H1 (cell line): ENCODE measurements at regions not wholly inside any gene's neighbourhood (a gene's known extent, or its start where the extent isn't known, plus 50 kb on each side); places are given as distances from the start of the nearest gene placed in this dataset.

ENCODE experiments used
- BCL11A ChIP-seq, 2 experiments: IDR thresholded peaks; one replicate each; pipeline ENCODE4 v1.6.1; 2011; ENCODE audit warnings: low read depth in 2 of 2, low read length in 2 of 2, mild to moderate bottlenecking in 2 of 2
- CHD1 ChIP-seq: IDR thresholded peaks from 2 replicates; pipeline ENCODE4 v1.6.1; 2012; ENCODE audit warnings: low read depth, low read length, improper control_type of control experiment
- CTBP2 ChIP-seq: IDR thresholded peaks from 2 replicates; pipeline ENCODE4 v1.7.0; 2011; ENCODE audit warnings: borderline replicate concordance, mild to moderate bottlenecking, moderate library complexity, mixed read lengths, low read length; ENCODE audit not compliant: insufficient read depth, insufficient read length
- MAFK ChIP-seq: IDR thresholded peaks from 2 replicates; pipeline ENCODE4 v1.6.1; 2012; ENCODE audit warnings: low read depth, mild to moderate bottlenecking, improper control_type of control experiment, low read length
- SP2 ChIP-seq: IDR thresholded peaks from 2 replicates; pipeline ENCODE4 v1.6.1; 2012; ENCODE audit warnings: mild to moderate bottlenecking, low read length, inconsistent platforms
- TF ChIP-seq, protein P1 (sequence below): fragments of 300-600 bp; sonication (generic); IDR thresholded peaks from 2 replicates; pipeline ENCODE4 v1.7.1; 2012; ENCODE audit warnings: low read length, moderate library complexity, mild to moderate bottlenecking, inconsistent platforms; ENCODE audit not compliant: insufficient replicate concordance

- TF ChIP-seq, protein P1, sequence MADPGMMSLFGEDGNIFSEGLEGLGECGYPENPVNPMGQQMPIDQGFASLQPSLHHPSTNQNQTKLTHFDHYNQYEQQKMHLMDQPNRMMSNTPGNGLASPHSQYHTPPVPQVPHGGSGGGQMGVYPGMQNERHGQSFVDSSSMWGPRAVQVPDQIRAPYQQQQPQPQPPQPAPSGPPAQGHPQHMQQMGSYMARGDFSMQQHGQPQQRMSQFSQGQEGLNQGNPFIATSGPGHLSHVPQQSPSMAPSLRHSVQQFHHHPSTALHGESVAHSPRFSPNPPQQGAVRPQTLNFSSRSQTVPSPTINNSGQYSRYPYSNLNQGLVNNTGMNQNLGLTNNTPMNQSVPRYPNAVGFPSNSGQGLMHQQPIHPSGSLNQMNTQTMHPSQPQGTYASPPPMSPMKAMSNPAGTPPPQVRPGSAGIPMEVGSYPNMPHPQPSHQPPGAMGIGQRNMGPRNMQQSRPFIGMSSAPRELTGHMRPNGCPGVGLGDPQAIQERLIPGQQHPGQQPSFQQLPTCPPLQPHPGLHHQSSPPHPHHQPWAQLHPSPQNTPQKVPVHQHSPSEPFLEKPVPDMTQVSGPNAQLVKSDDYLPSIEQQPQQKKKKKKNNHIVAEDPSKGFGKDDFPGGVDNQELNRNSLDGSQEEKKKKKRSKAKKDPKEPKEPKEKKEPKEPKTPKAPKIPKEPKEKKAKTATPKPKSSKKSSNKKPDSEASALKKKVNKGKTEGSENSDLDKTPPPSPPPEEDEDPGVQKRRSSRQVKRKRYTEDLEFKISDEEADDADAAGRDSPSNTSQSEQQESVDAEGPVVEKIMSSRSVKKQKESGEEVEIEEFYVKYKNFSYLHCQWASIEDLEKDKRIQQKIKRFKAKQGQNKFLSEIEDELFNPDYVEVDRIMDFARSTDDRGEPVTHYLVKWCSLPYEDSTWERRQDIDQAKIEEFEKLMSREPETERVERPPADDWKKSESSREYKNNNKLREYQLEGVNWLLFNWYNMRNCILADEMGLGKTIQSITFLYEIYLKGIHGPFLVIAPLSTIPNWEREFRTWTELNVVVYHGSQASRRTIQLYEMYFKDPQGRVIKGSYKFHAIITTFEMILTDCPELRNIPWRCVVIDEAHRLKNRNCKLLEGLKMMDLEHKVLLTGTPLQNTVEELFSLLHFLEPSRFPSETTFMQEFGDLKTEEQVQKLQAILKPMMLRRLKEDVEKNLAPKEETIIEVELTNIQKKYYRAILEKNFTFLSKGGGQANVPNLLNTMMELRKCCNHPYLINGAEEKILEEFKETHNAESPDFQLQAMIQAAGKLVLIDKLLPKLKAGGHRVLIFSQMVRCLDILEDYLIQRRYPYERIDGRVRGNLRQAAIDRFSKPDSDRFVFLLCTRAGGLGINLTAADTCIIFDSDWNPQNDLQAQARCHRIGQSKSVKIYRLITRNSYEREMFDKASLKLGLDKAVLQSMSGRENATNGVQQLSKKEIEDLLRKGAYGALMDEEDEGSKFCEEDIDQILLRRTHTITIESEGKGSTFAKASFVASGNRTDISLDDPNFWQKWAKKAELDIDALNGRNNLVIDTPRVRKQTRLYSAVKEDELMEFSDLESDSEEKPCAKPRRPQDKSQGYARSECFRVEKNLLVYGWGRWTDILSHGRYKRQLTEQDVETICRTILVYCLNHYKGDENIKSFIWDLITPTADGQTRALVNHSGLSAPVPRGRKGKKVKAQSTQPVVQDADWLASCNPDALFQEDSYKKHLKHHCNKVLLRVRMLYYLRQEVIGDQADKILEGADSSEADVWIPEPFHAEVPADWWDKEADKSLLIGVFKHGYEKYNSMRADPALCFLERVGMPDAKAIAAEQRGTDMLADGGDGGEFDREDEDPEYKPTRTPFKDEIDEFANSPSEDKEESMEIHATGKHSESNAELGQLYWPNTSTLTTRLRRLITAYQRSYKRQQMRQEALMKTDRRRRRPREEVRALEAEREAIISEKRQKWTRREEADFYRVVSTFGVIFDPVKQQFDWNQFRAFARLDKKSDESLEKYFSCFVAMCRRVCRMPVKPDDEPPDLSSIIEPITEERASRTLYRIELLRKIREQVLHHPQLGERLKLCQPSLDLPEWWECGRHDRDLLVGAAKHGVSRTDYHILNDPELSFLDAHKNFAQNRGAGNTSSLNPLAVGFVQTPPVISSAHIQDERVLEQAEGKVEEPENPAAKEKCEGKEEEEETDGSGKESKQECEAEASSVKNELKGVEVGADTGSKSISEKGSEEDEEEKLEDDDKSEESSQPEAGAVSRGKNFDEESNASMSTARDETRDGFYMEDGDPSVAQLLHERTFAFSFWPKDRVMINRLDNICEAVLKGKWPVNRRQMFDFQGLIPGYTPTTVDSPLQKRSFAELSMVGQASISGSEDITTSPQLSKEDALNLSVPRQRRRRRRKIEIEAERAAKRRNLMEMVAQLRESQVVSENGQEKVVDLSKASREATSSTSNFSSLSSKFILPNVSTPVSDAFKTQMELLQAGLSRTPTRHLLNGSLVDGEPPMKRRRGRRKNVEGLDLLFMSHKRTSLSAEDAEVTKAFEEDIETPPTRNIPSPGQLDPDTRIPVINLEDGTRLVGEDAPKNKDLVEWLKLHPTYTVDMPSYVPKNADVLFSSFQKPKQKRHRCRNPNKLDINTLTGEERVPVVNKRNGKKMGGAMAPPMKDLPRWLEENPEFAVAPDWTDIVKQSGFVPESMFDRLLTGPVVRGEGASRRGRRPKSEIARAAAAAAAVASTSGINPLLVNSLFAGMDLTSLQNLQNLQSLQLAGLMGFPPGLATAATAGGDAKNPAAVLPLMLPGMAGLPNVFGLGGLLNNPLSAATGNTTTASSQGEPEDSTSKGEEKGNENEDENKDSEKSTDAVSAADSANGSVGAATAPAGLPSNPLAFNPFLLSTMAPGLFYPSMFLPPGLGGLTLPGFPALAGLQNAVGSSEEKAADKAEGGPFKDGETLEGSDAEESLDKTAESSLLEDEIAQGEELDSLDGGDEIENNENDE = no peak
- no peak for TF ChIP-seq CTBP2
- TF ChIP-seq CHD1 = no peak
- TF ChIP-seq BCL11A (IDR thresholded peaks at IDR 0.05; ENCODE audit: low read depth in 2 of 2, low read length in 2 of 2) = no peak
- TF ChIP-seq MAFK = no peak
- TF ChIP-seq SP2 = no peak
These were observed 164.6 kb upstream of the RALGAPA2 start (continued) for GRCh38 chr20:20877079-20877478.
